ENCODE measurements at regions not wholly inside any gene's neighbourhood (a gene's known extent, or its start where the extent isn't known, plus 50 kb on each side); places are given as distances from the start of the nearest gene placed in this dataset.

DNA sequence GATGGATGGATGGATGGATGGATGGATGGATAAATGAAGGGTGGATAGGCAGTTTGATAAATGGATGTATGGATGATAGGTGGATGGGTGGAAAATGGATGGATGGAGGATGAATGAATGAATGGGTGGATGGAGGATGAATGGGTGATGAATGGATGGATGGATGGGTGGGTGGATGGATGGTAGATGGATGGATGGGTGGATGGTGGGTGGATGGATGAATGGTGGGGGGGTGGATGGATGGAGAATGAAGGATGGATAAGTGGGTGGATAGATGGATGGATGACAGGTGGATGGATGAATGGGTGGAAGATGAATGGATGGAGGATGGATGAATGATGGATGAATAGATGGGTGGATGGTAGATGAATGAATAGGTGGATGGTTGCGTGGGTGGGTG lies 70.1 kb upstream of the BCO1 start:
- Histone ChIP-seq H3K9me3 (no peaks in the 10 kb centered on the region), H3K27ac (peak overlapping the region in 5 of 10 donors; percentile 9 to 60 (median 31)), H3K4me3 (no peak overlapping the region), H3K27me3 (no peaks in the 10 kb centered on the region), H3K36me3 (peaks cover 0 to 14% (median 0%) of the 10 kb centered on the region in 9 donors), H3K4me1 (peaks cover 0 to 6% (median 0%) of the 10 kb centered on the region in 9 donors)
- ATAC-seq (no peak), DNase-seq (no peak)
- TF ChIP-seq CTCF (IDR thresholded peaks at IDR 0.05), result no peak
- 85 to 91% methylated on average over 1 of the region's 1 CpG for WGBS, 2 donors
- intact Hi-C loops (cut with DNase I), result no loop called here

DNA sequence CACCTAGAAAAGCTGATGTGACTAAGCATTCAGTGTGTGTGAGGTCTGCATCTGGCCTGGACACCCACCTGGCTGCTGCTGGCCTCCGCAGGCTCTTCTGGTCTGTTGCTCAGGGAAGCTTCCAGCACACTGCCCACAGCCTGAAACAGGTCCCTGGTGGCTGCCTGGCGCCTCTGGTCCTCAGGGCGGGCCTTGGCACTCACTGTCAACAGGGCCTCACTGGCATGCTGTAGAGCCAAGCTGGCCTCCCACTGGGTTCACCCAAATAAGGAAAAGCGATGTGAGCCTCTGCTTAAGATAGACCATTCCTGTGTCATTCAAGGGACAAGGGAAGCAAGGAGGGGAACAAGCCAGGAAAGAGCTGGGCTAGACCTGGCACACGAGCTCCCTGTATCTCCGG lies 70.6 kb upstream of the BCO1 start:
- H3K36me3 ChIP-seq, result peaks cover 0 to 14% (median 0%) of the 10 kb centered on the region in 9 donors
- peak in 7 of 8 donors; percentile 70 to 92 (median 86) for ATAC-seq
- H3K4me1 ChIP-seq, result peaks cover 0 to 6% (median 0%) of the 10 kb centered on the region in 9 donors
- H3K9me3 ChIP-seq, result no peaks in the 10 kb centered on the region
- 47 to 51% methylated on average over 6 of the region's 6 CpGs for WGBS, 2 donors
- H3K27ac ChIP-seq, result peak overlapping the region in 5 of 10 donors; percentile 9 to 60 (median 31)
- intact Hi-C loops (cut with DNase I), result no loop called here
- no peak overlapping the region for H3K4me3 ChIP-seq
- no peaks in the 10 kb centered on the region for H3K27me3 ChIP-seq
- TF ChIP-seq CTCF (IDR thresholded peaks at IDR 0.05), result no peak
- peak; percentile 54 to 66 for DNase-seq

DNA sequence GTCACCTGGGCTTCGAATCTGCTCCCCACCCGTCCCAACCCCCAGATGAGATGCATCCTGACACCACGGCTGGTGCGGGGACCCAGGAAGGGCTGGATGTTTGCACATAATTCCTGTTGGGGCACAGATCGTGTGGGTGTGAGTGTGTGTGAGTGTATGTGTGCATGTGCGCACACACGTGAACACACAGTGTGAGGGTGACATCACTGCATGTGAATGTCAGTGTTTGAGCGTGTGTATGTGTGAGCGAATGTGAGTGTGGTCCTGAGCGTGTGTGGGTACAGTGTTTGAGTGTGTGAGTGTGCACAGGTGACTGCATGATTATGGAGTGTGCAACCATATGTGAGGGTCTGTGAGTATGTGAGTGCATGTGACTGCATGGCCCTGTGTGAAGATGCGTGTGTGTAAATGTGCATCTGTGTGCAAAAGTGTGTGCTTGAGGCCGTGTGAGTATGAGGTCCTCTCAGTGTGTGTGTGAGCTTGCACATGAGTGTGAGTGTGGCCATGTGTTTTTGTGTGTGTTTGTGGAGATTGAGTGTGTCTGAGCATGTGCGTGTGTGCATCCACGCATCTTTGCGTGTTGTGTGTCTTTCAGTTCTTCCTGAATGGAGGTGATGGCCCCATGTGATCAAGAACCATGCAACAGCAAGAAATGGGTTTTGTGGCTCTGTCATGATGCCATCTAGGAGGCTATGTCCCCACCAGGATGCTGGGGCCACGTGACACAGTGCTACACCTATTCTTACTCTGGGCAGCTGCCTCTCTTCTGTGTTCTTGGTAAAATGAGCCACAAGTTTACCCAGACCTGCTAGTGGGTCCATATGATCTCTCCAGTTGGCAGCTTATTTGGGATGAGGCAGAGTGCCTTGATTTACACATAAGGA lies 70.5 kb upstream of the GCSH start:
- Histone ChIP-seq H3K9me3 (no peaks in the 10 kb centered on the region), H3K27me3 (no peaks in the 10 kb centered on the region), H3K36me3 (peaks cover 0 to 7% (median 0%) of the 10 kb centered on the region in 9 donors), H3K4me3 (no peak overlapping the region), H3K27ac (no peak overlapping the region), H3K4me1 (peaks cover 0 to 6% (median 0%) of the 10 kb centered on the region in 9 donors)
- ATAC-seq (no peak), DNase-seq (no peak)
- intact Hi-C loops (cut with DNase I), result no loop called here
- WGBS, 2 donors, result 80 to 81% methylated on average over 16 of the region's 16 CpGs
- TF ChIP-seq CTCF (IDR thresholded peaks at IDR 0.05), result no peak

DNA sequence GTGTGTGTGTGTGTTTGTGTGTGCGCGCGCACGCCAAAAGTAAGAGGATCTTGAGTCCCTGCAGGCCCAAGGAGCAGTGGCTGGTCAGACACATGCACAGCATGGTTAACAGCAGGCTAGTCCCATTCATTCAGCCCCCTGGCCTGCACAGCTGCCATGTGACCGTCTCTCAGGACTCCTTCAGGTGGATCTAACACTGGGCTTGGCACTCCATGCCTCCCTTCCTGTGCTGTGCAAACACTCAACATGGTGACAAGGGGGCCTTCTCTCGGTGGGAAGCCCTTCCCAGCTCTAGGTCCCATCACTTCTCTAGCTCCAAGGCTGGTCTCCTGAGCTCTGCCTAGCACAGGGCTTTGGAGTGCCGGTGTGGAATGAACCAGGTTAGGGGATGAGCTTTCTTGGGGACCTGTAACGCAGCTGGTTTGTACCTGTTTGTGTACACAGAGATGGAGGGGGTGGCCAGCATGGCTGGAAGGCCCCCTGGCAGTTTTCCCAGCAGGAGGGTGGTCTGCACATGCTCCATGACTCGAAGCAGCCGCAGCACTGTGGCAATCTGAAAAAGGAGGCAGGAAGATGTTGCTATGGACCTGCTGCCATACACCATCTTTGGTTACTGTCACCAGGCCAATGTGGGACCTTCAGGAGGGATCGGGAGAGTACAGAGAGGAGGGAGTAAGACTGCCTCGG lies 69.4 kb upstream of the GCSH start:
- Histone ChIP-seq H3K27ac (no peak overlapping the region), H3K4me1 (peaks cover 0 to 6% (median 0%) of the 10 kb centered on the region in 9 donors), H3K9me3 (peaks cover 0 to 8% (median 0%) of the 10 kb centered on the region in 11 donors), H3K36me3 (peaks cover 0 to 5% (median 0%) of the 10 kb centered on the region in 9 donors), H3K4me3 (no peak overlapping the region), H3K27me3 (no peaks in the 10 kb centered on the region)
- intact Hi-C loops (cut with DNase I), result no loop called here
- no peak for ATAC-seq
- DNase-seq, result no peak
- WGBS, 2 donors, result 71 to 84% methylated on average over 12 of the region's 12 CpGs
- TF ChIP-seq CTCF (IDR thresholded peaks at IDR 0.05), result no peak
